ENCODE measurements at regions not wholly inside any gene's neighbourhood (a gene's known extent, or its start where the extent isn't known, plus 50 kb on each side); places are given as distances from the start of the nearest gene placed in this dataset.

GRCh38 chr17:33611532-33611931, 318.4 kb upstream of the ASIC2 start:
- no peak for TF ChIP-seq FOXM1 (IDR thresholded peaks at IDR 0.05; ENCODE audit: borderline replicate concordance, low read depth)
- no peak for TF ChIP-seq REST (IDR thresholded peaks at IDR 0.05; ENCODE audit: low read depth)
- no peak for TF ChIP-seq MAX (IDR thresholded peaks at IDR 0.05)
- no peak for TF ChIP-seq RAD21 (IDR thresholded peaks at IDR 0.05; ENCODE audit: low read depth)
- TF ChIP-seq TAF1 (IDR thresholded peaks at IDR 0.05; ENCODE audit: low read depth) = no peak
- TF ChIP-seq USF1 (IDR thresholded peaks at IDR 0.05) = no peak
- TF ChIP-seq EGR1 (IDR thresholded peaks at IDR 0.05) = no peak
- TF ChIP-seq EP300 (IDR thresholded peaks at IDR 0.05; ENCODE audit: borderline replicate concordance) = no peak
- no peak for TF ChIP-seq TCF12 (IDR thresholded peaks at IDR 0.05; ENCODE audit: low read depth)
- TF ChIP-seq ZBTB7A (IDR thresholded peaks at IDR 0.05; ENCODE audit: low read depth) = no peak
- TF ChIP-seq CEBPB (IDR thresholded peaks at IDR 0.05) = no peak
- no peak for TF ChIP-seq CREB1 (IDR thresholded peaks at IDR 0.05; ENCODE audit: low read depth)
- TF ChIP-seq YY1 (IDR thresholded peaks at IDR 0.05; ENCODE audit: low read depth) = no peak
- TF ChIP-seq NFIC (IDR thresholded peaks at IDR 0.05) = no peak
- TF ChIP-seq TEAD4 (IDR thresholded peaks at IDR 0.05) = no peak

- TF ChIP-seq REST (IDR thresholded peaks at IDR 0.05; ENCODE audit: low read depth) = no peak
- TF ChIP-seq YY1 (IDR thresholded peaks at IDR 0.05; ENCODE audit: low read depth) = no peak
- no peak for TF ChIP-seq TCF12 (IDR thresholded peaks at IDR 0.05; ENCODE audit: low read depth)
- no peak for TF ChIP-seq EP300 (IDR thresholded peaks at IDR 0.05; ENCODE audit: borderline replicate concordance)
- TF ChIP-seq TAF1 (IDR thresholded peaks at IDR 0.05; ENCODE audit: low read depth) = no peak
- TF ChIP-seq TEAD4 (IDR thresholded peaks at IDR 0.05) = no peak
- TF ChIP-seq EGR1 (IDR thresholded peaks at IDR 0.05) = no peak
- no peak for TF ChIP-seq CEBPB (IDR thresholded peaks at IDR 0.05)
- TF ChIP-seq MAX (IDR thresholded peaks at IDR 0.05) = no peak
- TF ChIP-seq ZBTB7A (IDR thresholded peaks at IDR 0.05; ENCODE audit: low read depth) = no peak
- TF ChIP-seq FOXM1 (IDR thresholded peaks at IDR 0.05; ENCODE audit: borderline replicate concordance, low read depth) = no peak
- TF ChIP-seq RAD21 (IDR thresholded peaks at IDR 0.05; ENCODE audit: low read depth) = no peak
- TF ChIP-seq USF1 (IDR thresholded peaks at IDR 0.05) = no peak
- TF ChIP-seq CREB1 (IDR thresholded peaks at IDR 0.05; ENCODE audit: low read depth) = no peak
- no peak for TF ChIP-seq NFIC (IDR thresholded peaks at IDR 0.05)
These were observed 322.8 kb upstream of the ASIC2 start for GRCh38 chr17:33615861-33616260.

- TF ChIP-seq TEAD4 (IDR thresholded peaks at IDR 0.05) = no peak
- TF ChIP-seq CREB1 (IDR thresholded peaks at IDR 0.05; ENCODE audit: low read depth) = no peak
- no peak for TF ChIP-seq CEBPB (IDR thresholded peaks at IDR 0.05)
- TF ChIP-seq NFIC (IDR thresholded peaks at IDR 0.05) = no peak
- TF ChIP-seq TAF1 (IDR thresholded peaks at IDR 0.05; ENCODE audit: low read depth) = no peak
- no peak for TF ChIP-seq ZBTB7A (IDR thresholded peaks at IDR 0.05; ENCODE audit: low read depth)
- no peak for TF ChIP-seq FOXM1 (IDR thresholded peaks at IDR 0.05; ENCODE audit: borderline replicate concordance, low read depth)
- no peak for TF ChIP-seq EGR1 (IDR thresholded peaks at IDR 0.05)
- TF ChIP-seq YY1 (IDR thresholded peaks at IDR 0.05; ENCODE audit: low read depth) = no peak
- TF ChIP-seq EP300 (IDR thresholded peaks at IDR 0.05; ENCODE audit: borderline replicate concordance) = no peak
- no peak for TF ChIP-seq TCF12 (IDR thresholded peaks at IDR 0.05; ENCODE audit: low read depth)
- no peak for TF ChIP-seq MAX (IDR thresholded peaks at IDR 0.05)
- no peak for TF ChIP-seq USF1 (IDR thresholded peaks at IDR 0.05)
- no peak for TF ChIP-seq RAD21 (IDR thresholded peaks at IDR 0.05; ENCODE audit: low read depth)
- TF ChIP-seq REST (IDR thresholded peaks at IDR 0.05; ENCODE audit: low read depth) = no peak
These were observed 330.7 kb upstream of the ASIC2 start for GRCh38 chr17:33623841-33624240.

Measured in Ishikawa (cell line).